Activated B cell treated with CpG ODN at 0.5 μM for 24 hours (primary cell): ENCODE measurements at regions not wholly inside any gene's neighbourhood (a gene's known extent, or its start where the extent isn't known, plus 50 kb on each side); places are given as distances from the start of the nearest gene placed in this dataset.

Experiments used
- ATAC-seq: fragments of 200-7000 bp; cut with Tn5 transposase; one replicate; pipeline ENCODE4 v1.10.0; 2021; ENCODE audit warnings: low read depth, mild to moderate bottlenecking, moderate library complexity
- CTCF ChIA-PET: fragments of 350-600 bp; sonication (Branson Sonifier 250); formaldehyde crosslinking; loops from one replicate; lab custom pipeline; 2021; ENCODE audit warnings: antibody characterized with exemption; lab: Charles Lee
- POLR2A ChIA-PET: fragments of 350-600 bp; sonication (Branson Sonifier 250); formaldehyde crosslinking; loops from one replicate; lab custom pipeline; 2021; ENCODE audit warnings: antibody characterized with exemption; lab: Charles Lee
- DNase-seq: peaks from one replicate; pipeline ENCODE4 v3.0.0; 2022
- H3K27ac Mint-ChIP-seq: one replicate; pipeline ENCODE4 v1.8.0; 2020; ENCODE audit warnings: mixed read lengths
- H3K27me3 Mint-ChIP-seq: one replicate; pipeline ENCODE4 v1.8.0; 2021; ENCODE audit warnings: mixed read lengths
- H3K36me3 Mint-ChIP-seq: one replicate; pipeline ENCODE4 v1.8.0; 2021; ENCODE audit warnings: low read depth, mixed read lengths
- H3K4me1 Mint-ChIP-seq: one replicate; pipeline ENCODE4 v1.8.0; 2021; ENCODE audit warnings: mixed read lengths
- H3K4me3 Mint-ChIP-seq: one replicate; pipeline ENCODE4 v1.8.0; 2020; ENCODE audit warnings: mild to moderate bottlenecking, mixed read lengths
- H3K9me3 Mint-ChIP-seq: one replicate; pipeline ENCODE4 v1.8.0; 2020; ENCODE audit warnings: mixed read lengths
- intact Hi-C: fragments of 100-400 bp; cut with micrococcal nuclease; formaldehyde crosslinking; loops from one replicate; pipeline ENCODE4 v1.15.1; 2024
- TF ChIP-seq, protein P1 (sequence below): fragments of 200-600 bp; IDR thresholded peaks from one replicate; pipeline ENCODE4 v1.8.0; 2022; ENCODE audit warnings: antibody characterized with exemption, mild to moderate bottlenecking

DNA sequence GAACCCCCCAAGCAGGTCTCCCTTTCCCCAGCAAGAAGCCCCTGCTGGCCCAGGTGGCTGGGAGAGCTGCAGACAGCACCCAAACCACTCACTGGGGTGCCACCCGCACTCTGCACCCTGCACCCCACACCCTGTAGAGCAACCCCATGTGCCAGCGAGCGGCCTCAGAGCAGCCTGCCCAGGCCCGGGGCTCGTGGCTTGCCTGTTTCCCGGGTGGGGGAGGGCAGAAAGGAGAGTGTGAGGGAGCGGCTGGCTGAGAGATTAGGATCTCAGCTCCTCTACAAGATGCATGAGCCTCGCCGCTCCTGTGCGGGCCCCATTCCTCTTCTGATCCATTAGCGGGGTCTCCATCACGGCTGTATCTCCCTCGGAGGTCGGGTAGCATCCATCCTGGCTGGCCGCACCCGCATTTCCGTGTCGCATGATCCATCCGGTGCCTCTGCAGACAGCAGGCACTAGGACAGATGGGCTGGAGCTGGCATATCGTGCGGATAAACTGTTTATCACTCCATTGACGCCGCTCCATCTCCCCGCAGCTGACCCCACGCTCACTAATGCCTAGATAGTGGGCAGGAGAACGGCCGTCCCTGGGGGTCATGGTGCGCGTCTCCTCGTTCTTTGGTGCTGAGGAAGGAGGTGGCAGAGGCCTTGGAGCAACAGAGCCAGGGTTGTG lies 54.4 kb downstream of the MRPL36 start:
- no peaks in the 10 kb centered on the region for H3K4me1 Mint-ChIP-seq
- H3K27me3 Mint-ChIP-seq: peaks cover 5% of the 10 kb centered on the region
- no peak overlapping the region for H3K4me3 Mint-ChIP-seq
- ATAC-seq (no peak), DNase-seq (no peak)
- peaks cover 15% of the 10 kb centered on the region for H3K9me3 Mint-ChIP-seq
- TF ChIP-seq, protein P1, sequence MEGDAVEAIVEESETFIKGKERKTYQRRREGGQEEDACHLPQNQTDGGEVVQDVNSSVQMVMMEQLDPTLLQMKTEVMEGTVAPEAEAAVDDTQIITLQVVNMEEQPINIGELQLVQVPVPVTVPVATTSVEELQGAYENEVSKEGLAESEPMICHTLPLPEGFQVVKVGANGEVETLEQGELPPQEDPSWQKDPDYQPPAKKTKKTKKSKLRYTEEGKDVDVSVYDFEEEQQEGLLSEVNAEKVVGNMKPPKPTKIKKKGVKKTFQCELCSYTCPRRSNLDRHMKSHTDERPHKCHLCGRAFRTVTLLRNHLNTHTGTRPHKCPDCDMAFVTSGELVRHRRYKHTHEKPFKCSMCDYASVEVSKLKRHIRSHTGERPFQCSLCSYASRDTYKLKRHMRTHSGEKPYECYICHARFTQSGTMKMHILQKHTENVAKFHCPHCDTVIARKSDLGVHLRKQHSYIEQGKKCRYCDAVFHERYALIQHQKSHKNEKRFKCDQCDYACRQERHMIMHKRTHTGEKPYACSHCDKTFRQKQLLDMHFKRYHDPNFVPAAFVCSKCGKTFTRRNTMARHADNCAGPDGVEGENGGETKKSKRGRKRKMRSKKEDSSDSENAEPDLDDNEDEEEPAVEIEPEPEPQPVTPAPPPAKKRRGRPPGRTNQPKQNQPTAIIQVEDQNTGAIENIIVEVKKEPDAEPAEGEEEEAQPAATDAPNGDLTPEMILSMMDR: no peak
- intact Hi-C loops: no loop called here
- H3K36me3 Mint-ChIP-seq: peaks cover 3% of the 10 kb centered on the region
- POLR2A ChIA-PET: no interaction called here
- CTCF ChIA-PET: no interaction called here
- no peak overlapping the region for H3K27ac Mint-ChIP-seq

DNA sequence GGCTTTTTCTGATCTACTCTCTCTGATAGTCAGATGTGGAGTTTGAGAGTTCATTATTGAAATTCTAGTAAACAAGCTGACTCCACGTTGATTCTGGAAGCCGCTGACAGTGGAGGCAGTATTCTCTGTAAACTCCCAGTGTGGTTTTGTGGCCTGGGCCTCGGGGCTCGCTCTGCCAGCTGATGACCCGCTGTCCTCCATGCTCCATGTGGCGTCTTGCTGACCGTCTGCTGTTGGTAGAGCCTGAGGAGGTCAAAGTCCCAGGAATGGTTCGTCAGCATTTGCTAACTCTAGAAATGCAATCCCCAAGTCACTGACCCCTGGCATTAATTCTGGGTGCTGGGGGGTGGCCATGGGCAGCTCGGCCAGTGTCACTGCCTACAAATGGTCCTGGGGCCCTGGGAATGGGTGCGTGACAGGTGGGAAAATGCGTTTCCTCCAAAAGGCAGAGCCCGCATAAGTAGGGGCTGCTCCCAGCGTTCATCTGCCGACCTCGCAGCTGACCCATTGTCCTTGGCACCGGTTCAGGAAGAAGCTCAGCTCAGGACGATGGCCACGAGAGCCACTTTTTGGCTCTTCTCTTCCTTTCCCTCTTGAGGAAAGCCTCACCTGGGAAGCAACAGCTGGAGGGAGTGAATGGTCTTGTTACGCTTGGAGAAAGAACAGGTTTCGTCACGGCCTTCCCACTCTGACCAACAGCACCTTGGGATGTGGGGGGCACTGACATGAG lies 55.1 kb downstream of the MRPL36 start:
- no peak for DNase-seq
- peaks cover 3% of the 10 kb centered on the region for H3K36me3 Mint-ChIP-seq
- no peak overlapping the region for H3K27ac Mint-ChIP-seq
- no peak overlapping the region for H3K4me3 Mint-ChIP-seq
- POLR2A ChIA-PET: no interaction called here
- H3K27me3 Mint-ChIP-seq: peaks cover 5% of the 10 kb centered on the region
- TF ChIP-seq, protein P1: no peak
- ATAC-seq: no peak
- peaks cover 22% of the 10 kb centered on the region for H3K9me3 Mint-ChIP-seq
- no peaks in the 10 kb centered on the region for H3K4me1 Mint-ChIP-seq
- CTCF ChIA-PET: no interaction called here
- intact Hi-C loops: no loop called here

DNA sequence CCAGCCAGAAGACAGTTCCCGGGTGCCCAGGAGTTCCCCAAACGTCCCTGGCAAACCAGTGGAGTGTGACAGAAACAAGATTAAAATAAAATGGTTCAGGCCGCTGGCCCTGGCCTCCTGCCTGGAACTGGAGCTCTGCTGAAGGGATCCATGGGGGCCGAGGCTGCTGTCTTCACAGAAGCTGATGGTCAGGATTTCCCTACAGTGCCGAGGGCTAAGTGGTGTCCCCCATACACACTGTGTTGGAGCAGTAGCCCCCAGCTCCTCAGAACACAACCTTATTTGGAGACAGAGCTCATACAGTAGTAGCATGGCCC lies 55.9 kb downstream of the MRPL36 start:
- Mint-ChIP-seq H3K9me3 (peaks cover 26% of the 10 kb centered on the region), H3K36me3 (peaks cover 3% of the 10 kb centered on the region), H3K27ac (no peak overlapping the region), H3K4me1 (no peaks in the 10 kb centered on the region), H3K4me3 (no peak overlapping the region), H3K27me3 (peaks cover 7% of the 10 kb centered on the region)
- CTCF ChIA-PET: no interaction called here
- TF ChIP-seq, protein P1: no peak
- POLR2A ChIA-PET: no interaction called here
- DNase-seq (no peak), ATAC-seq (no peak)
- intact Hi-C loops: no loop called here

DNA sequence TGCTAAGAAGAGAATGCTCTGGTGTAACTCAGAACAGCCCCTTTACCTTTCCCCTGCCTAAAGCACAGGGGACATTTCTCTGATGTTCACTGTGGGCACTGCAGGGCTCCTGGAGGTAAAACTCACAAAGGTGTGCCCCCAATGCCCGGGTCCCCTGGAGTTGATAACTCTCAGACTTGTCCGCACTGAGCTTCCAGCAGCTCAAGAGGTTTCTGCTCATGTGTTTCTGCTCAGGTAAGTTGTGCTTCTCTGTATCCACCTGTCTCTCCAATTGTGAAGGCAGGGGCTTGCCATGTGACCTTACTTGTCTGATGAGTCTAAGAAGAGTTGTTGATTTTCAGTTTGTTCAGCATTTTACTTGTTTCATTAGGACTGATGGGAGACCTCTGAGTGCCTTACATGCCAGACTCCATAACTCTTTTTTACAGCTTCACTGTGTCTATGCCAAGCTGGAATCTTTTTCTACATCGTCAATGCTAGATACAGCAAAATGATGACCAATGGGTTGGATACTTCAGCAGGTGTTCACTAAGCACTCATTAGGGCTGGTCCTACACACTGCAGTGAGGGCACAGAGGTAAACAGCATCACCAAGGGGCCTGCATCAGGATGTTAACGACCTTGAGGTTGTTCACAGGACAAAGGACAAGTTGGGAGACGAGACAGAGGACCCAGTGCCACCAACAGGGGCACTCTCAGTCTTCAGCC lies 56.4 kb downstream of the MRPL36 start:
- intact Hi-C loops: no loop called here
- Mint-ChIP-seq H3K9me3 (peaks cover 26% of the 10 kb centered on the region), H3K27me3 (peaks cover 8% of the 10 kb centered on the region), H3K4me3 (no peak overlapping the region), H3K4me1 (no peaks in the 10 kb centered on the region), H3K27ac (no peak overlapping the region), H3K36me3 (peaks cover 3% of the 10 kb centered on the region)
- TF ChIP-seq, protein P1: no peak
- CTCF ChIA-PET: no interaction called here
- DNase-seq: no peak
- POLR2A ChIA-PET: no interaction called here
- ATAC-seq: no peak

DNA sequence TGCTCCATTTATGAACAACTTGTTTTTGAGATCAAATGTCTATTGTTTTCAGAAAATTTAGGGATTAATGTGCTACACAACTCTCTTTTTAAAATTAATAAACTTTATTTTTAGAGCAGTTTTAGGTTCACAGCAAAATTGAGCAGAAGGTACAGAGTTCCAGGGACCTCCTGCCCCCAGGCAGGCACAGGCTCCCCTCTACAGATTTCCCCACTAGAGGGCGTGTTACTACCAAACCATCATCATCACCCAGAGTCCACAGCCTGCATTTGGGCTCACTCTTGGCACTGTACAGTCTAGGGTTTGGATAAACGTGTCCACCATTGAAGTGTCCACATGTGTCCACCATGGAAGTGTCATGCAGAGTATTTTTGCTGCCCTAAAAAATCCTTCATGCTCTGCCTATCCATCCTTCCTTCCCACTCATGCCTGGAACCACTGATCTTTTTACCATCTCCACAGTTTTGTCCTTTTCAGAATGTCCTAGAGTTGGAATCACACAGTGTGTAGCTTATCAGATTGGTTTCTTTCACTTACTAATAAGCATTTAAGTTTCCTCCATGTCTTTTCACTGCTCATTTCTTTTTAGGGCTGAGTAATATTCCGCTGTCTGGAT lies 61.7 kb downstream of the MRPL36 start:
- no peak for DNase-seq
- Mint-ChIP-seq H3K4me3 (no peak overlapping the region), H3K9me3 (peaks cover 26% of the 10 kb centered on the region), H3K27ac (no peak overlapping the region), H3K27me3 (peaks cover 8% of the 10 kb centered on the region), H3K4me1 (no peaks in the 10 kb centered on the region), H3K36me3 (peaks cover 3% of the 10 kb centered on the region)
- intact Hi-C loops: loop anchor here (1.0 to 5.0 kb wide), 2 partner anchors 279 to 300 kb away; no protein-coding TSS in a partner anchor
- TF ChIP-seq, protein P1: no peak
- POLR2A ChIA-PET: no interaction called here
- CTCF ChIA-PET: interaction anchor here (0.7 kb wide), 1 partner anchor 302 kb away, joined by 3 read pairs; no protein-coding TSS in a partner anchor
- ATAC-seq: peak; percentile 56
